ENCODE measurements at regions not wholly inside any gene's neighbourhood (a gene's known extent, or its start where the extent isn't known, plus 50 kb on each side); places are given as distances from the start of the nearest gene placed in this dataset.

DNA sequence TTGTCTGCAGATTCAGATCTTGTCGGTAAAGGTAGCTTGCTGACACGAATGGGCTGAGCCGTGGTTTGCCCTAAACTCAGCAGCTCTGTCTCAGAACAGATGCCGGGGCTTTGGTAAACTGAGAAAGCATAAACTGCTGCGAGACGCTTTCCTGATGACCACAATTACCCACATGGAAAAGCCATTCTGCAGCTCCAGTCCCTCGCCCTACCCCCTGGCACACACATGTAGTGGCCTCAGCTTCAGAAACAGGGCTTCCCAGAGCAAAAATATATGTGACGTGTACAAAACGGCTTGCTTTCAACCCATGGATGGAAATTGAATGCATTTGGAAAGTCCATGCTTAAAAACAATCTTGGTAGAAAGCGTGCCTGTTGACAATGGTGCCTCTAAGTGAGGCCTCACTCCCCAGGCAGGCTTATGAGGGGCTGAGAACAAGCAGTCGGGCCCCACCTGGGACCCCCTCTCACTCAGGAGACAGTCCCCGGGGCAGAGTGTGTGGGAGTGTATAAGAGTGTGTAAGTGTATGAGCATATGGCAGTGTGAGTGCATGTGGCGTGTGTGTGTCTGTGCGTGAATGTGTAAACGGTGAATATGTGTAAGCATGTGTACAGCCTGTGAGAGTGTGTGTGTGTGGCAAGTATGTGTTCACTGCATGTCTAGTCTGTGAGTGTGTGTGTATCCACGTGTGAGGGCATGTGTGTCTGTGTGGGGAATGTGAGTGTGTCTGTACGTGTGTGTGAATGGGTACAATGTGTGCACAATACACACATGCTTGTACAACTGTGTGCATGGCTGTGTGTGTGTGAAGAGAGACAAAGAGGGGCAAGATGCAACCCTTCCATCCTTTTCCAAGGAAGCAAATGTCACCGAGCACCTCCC, 88.2 kb upstream of the SMIM23 start:
- ATAC-seq (no peak), DNase-seq (no peak)
- H3K27ac ChIP-seq, result no peak overlapping the region
- H3K27me3 ChIP-seq, result no peaks in the 10 kb centered on the region
- no peaks in the 10 kb centered on the region for H3K4me1 ChIP-seq
- WGBS (ENCODE audit: insufficient coverage, low coverage, low lambda C conversion rate, missing lambda C conversion rate), result 74% methylated on average over 15 of the region's 18 CpGs
- no peaks in the 10 kb centered on the region for H3K36me3 ChIP-seq
- intact Hi-C loops (cut with DNase I), result no loop called here
- no peaks in the 10 kb centered on the region for H3K9me3 ChIP-seq
- no peak overlapping the region for H3K4me3 ChIP-seq
- no peak for TF ChIP-seq POLR2A (IDR thresholded peaks at IDR 0.05)
- TF ChIP-seq, protein P1, sequence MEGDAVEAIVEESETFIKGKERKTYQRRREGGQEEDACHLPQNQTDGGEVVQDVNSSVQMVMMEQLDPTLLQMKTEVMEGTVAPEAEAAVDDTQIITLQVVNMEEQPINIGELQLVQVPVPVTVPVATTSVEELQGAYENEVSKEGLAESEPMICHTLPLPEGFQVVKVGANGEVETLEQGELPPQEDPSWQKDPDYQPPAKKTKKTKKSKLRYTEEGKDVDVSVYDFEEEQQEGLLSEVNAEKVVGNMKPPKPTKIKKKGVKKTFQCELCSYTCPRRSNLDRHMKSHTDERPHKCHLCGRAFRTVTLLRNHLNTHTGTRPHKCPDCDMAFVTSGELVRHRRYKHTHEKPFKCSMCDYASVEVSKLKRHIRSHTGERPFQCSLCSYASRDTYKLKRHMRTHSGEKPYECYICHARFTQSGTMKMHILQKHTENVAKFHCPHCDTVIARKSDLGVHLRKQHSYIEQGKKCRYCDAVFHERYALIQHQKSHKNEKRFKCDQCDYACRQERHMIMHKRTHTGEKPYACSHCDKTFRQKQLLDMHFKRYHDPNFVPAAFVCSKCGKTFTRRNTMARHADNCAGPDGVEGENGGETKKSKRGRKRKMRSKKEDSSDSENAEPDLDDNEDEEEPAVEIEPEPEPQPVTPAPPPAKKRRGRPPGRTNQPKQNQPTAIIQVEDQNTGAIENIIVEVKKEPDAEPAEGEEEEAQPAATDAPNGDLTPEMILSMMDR (IDR thresholded peaks at IDR 0.05), result no peak

DNA sequence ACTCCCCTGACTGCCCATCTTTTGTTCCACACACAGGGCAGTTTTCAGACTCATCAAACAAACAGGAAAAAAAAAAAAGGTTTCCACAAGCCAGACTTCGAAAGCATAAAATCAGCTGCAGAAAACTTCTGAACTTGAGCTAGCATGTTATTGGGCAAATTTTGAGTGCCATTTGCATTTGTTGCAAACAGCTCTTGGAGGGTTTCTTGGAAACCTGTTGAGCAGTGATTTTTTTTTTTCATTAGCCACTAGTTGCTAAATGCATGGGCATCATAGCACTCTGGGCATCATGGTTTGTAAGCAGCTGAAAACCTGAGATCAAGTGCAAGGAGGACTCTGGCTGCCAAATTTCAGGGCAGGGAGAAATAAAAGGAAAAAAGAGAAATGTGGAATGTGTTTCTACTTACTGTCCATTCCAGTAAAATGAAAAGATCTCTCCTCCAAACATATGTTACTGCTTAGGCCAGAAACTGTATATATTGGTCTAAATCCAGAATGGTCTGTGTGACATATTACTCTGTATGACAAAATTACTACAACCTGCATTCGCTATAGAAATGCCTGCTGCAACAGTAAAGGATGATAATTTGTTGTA, 85.2 kb upstream of the SMIM23 start:
- no peaks in the 10 kb centered on the region for H3K4me1 ChIP-seq
- WGBS (ENCODE audit: insufficient coverage, low coverage, low lambda C conversion rate, missing lambda C conversion rate), result 51% methylated on average over 2 of the region's 2 CpGs
- H3K36me3 ChIP-seq, result no peaks in the 10 kb centered on the region
- H3K4me3 ChIP-seq, result no peak overlapping the region
- intact Hi-C loops (cut with DNase I), result no loop called here
- DNase-seq (no peak), ATAC-seq (no peak)
- H3K27ac ChIP-seq, result no peak overlapping the region
- H3K27me3 ChIP-seq, result no peaks in the 10 kb centered on the region
- TF ChIP-seq POLR2A (IDR thresholded peaks at IDR 0.05), result no peak
- TF ChIP-seq, protein P1 (IDR thresholded peaks at IDR 0.05), result no peak
- no peaks in the 10 kb centered on the region for H3K9me3 ChIP-seq

DNA sequence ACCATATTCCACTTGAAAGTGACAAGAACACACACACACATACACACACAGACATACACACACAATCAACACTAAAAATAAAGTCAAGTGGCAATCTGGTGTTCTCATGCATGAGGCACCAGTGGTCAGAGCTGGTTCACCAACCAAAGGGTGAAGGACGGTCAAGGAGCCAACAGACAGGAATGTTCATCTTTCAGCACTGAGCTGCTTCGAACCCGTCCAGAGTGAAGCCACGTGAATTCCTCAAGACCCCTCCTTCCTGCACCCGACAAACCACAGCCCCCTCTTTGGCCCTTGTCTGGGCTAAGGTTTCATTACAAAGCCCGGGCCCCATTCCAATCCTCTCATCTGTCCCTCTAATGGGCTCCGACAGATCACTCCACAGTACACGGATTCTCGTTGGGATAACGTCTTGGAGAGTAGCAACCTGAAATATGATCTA, 84.5 kb upstream of the SMIM23 start:
- no peaks in the 10 kb centered on the region for H3K27me3 ChIP-seq
- ATAC-seq, result no peak
- no peak for DNase-seq
- no peaks in the 10 kb centered on the region for H3K9me3 ChIP-seq
- no peaks in the 10 kb centered on the region for H3K36me3 ChIP-seq
- intact Hi-C loops (cut with DNase I), result no loop called here
- no peak overlapping the region for H3K27ac ChIP-seq
- 74% methylated on average over 8 of the region's 10 CpGs for WGBS (ENCODE audit: insufficient coverage, low coverage, low lambda C conversion rate, missing lambda C conversion rate)
- H3K4me3 ChIP-seq, result no peak overlapping the region
- no peaks in the 10 kb centered on the region for H3K4me1 ChIP-seq
- TF ChIP-seq, protein P1 (IDR thresholded peaks at IDR 0.05), result no peak
- no peak for TF ChIP-seq POLR2A (IDR thresholded peaks at IDR 0.05)

DNA sequence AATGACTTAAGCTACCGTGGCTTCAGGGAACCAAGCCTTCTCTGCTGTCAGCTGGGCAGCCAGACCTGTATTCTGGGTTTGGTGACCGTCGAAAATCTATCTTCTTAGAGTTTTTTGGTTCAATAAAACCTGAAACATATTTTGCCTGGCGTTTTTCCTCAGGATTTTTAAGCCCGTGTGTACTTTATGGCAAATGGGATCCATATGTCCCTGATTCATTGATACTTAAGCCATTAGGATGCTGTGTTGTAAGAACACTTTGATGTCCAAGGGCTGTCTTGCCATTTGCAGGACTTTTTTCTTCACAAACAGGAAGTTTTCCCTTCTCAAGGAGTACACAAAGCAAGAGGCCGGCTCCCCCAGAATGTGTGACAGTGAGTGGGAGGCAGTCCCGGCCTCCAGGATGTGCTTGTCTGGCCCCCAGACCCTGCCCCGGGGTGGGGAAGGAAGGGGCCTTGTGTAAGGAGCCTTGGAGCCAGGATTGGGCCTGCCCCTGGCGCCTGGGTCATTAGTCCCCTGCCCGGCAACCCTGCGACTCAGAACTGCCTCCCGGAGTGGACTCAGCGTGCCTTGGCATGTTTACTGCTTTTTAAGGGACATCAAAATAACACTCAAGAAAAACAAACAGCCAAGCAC, 83.4 kb upstream of the SMIM23 start:
- H3K4me3 ChIP-seq, result no peak overlapping the region
- DNase-seq, result no peak
- no peaks in the 10 kb centered on the region for H3K27me3 ChIP-seq
- H3K27ac ChIP-seq, result no peak overlapping the region
- H3K4me1 ChIP-seq, result no peaks in the 10 kb centered on the region
- no peak for ATAC-seq
- WGBS (ENCODE audit: insufficient coverage, low coverage, low lambda C conversion rate, missing lambda C conversion rate), result 65% methylated on average over 9 of the region's 13 CpGs
- TF ChIP-seq POLR2A (IDR thresholded peaks at IDR 0.05), result no peak
- TF ChIP-seq, protein P1 (IDR thresholded peaks at IDR 0.05), result no peak
- no peaks in the 10 kb centered on the region for H3K36me3 ChIP-seq
- intact Hi-C loops (cut with DNase I), result no loop called here
- no peaks in the 10 kb centered on the region for H3K9me3 ChIP-seq

Measured in right lobe of liver (tissue), 6 donors.